DND-41 (cell line): ENCODE measurements at regions not wholly inside any gene's neighbourhood (a gene's known extent, or its start where the extent isn't known, plus 50 kb on each side); places are given as distances from the start of the nearest gene placed in this dataset.

Source experiments
- CTCF ChIP-seq: IDR thresholded peaks from 2 replicates; pipeline ENCODE4 v1.5.1; 2012; ENCODE audit warnings: borderline replicate concordance, low read length, moderate library complexity, mild to moderate bottlenecking; ENCODE audit not compliant: poor library complexity, severe bottlenecking; ENCODE audit errors: extremely low read depth
- EZH2 ChIP-seq: IDR thresholded peaks from 3 replicates; pipeline ENCODE4 v1.6.1; 2012; ENCODE audit warnings: borderline replicate concordance, low read depth, mild to moderate bottlenecking, moderate library complexity, low read length, inconsistent platforms; ENCODE audit not compliant: severe bottlenecking

DNA sequence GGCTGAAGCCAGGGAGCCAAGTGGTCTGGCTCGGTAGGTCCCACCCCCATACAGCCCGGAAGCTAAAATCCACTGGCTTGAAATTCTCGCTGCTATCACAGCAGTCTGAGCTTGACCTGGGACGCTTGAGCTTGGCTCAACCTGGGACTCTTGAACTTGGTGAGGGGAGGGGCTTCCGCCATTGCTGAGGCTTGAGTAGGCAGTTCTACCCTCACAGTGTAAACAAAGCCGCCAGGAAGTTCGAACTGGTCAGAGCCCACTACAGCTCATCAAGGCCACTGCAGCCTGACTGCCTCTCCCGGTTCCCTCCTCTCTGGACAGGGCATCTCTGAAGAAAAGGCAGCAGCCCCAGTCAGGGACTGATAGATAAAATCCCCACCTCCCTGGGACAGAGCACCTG is 1337.7 kb downstream of the HACE1 start:
- TF ChIP-seq CTCF (no peak), EZH2 (no peak)
